ENCODE measurements at regions not wholly inside any gene's neighbourhood (a gene's known extent, or its start where the extent isn't known, plus 50 kb on each side); places are given as distances from the start of the nearest gene placed in this dataset.
"Not testable (repeated sequence)": the region's sequence is repeated elsewhere in the genome, so short reads cannot be mapped to it uniquely, and the experiment has no call there.

DNA sequence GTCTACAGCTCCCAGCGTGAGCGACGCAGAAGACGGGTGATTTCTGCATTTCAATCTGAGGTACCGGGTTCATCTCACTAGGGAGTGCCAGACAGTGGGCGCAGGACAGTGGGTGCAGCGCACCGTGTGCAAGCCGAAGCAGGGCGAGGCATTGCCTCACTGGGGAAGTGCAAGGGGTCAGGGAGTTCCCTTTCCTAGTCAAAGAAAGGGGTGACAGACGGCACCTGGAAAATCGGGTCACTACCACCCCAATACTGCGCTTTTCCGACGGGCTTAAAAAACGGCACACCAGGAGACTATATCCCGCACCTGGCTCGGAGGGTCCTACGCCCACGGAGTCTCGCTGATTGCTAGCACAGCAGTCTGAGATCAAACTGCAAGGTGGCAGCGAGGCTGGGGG lies 95.6 kb downstream of the GPX5 start:
- peak overlapping the region; percentile 47 for H3K4me3 ChIP-seq (ENCODE audit: low read depth, low read length)

DNA sequence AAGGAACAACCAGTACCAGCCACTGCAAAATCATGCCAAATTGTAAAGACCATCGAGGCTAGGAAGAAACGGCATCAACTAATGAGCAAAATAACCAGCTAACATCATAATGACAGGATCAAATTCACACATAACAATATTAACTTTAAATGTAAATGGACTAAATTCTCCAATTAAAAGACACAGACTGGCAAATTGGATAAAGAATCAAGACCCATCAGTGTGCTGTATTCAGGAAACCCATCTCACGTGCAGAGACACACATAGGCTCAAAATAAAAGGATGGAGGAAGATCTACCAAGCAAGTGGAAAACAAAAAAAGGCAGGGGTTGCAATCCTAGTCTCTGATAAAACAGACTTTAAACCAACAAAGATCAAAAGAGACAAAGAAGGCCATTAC lies 97.6 kb downstream of the GPX5 start:
- H3K4me3 ChIP-seq (ENCODE audit: low read depth, low read length) = not testable (repeated sequence)

DNA sequence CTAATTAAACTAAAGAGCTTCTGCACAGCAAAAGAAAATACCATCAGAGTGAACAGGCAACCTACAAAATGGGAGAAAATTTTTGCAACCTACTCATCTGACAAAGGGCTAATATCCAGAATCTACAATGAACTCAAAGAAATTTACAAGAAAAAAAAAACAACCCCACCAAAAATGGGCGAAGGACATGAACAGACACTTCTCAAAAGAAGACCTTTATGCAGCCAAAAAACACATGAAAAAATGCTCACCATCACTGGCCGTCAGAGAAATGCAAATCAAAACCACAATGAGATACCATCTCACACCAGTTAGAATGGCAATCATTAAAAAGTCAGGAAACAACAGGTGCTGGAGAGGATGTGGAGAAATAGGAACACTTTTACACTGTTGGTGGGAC lies 100.7 kb downstream of the GPX5 start:
- H3K4me3 ChIP-seq (ENCODE audit: low read depth, low read length) = not testable (repeated sequence)

DNA sequence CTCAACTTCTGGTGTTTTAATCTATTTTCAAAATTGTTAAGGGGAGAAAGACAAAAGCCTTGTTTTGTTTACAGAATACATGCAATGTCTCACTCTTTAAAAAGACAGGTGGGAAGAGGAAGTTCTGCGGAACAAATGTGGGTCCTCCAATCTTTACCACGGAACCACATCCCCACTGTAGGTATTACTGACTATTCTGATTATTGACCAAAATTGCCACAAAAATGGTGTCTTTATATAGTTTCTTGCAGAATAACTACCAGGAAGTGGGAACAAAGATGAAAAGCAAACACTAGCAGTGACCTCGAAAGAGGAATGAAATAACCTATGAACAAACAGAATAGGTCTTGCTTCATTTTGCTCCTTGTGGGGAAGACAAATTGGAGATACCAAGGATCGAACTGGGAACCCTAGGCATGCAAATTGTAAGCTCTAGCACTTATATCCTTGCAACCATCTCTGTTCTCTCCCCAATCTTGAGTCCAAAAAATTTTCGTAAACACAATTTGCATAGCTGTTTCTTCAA lies 106.7 kb downstream of the GPX5 start:
- H3K4me3 ChIP-seq (ENCODE audit: low read depth, low read length) = no peak overlapping the region

DNA sequence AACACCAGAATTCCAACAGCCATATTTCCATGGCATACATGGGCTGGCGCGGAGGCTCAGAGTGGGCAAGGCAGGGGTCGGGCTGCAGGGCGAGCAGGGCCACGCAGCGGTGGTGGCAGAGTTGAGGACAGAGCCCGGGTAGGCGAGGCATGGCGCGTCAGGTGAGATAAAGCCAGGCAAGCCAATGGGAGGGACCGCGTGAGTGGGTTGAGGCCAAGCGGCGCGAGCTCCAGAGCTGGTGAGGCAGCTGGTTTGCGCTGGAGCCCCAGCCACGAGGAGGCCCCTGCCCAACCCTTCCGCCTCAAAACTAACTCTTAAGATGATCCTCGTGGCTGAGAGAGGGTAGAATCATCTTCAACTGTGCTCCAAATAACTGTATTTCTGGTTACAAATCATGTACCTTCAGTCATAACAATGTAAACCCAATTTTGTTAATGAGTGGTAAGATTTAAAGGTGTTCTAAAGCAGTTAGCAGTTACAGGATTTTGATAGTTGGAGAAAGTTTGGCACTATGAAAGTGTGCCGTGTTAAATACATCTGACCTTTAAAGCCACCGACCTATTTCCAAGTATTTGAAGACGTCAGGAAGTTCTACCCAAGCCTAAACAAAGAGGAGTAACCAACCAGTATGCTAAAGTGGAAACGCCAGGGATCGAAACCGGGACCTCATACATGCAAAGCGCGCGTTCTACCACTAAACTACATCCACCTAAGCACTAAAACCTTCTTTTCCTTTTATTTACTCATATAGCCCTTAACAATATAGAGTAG lies 107.9 kb downstream of the GPX5 start:
- peak overlapping the region; percentile 47 for H3K4me3 ChIP-seq (ENCODE audit: low read depth, low read length)

DNA sequence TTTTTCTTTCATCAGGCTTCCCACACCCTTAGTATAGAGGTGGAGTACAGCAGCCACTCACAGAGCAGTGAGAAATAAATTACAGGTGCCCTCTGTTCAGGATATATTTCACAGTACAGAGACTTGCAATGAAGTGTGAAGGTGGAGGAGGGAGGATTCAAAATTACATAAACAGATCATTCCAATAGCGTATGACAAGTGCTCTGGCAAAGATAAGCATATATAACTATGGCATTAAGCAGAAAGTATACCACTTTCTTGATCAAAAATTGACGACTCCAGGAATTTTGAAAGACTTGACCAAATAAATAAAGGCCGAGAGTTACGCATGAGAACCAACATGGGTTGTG lies 108.7 kb downstream of the GPX5 start:
- peak overlapping the region; percentile 47 for H3K4me3 ChIP-seq (ENCODE audit: low read depth, low read length)

DNA sequence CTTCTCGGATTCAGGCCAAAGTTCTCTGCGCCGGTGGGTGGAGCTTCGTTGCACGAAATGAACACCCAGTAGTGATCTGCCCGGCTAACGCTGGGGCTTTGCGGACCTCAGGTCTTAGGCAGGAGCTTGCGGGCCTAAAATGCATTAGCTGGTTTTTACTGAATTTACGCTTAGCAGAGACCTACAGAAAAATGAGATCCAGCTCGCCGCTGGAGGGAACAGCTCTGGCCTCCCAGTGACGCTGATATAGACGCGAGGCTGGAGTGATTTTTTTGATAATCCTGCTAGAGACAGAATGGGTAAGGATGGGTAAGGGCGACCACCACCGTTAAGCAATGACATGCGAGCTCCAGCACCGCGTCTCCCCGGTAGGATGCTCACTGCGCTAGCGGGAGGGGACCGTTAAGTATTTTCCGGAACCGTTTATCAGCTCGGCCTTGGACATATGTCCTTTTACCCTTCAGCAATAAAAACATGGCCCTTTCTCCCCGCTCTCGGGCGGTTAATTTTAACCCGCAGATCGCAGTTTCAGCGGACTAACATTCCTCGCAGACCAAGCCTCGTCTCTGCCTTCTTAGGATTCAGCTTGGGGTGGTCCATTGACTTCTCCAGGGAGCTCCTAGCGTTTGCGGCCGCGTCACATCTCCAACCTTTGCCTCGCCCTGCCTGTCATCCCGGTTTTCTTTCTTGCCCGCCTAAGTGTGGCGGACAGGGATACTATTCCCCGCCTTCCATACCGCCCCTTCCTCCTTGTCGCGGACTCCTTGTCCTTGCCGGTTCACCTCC lies 109.3 kb downstream of the GPX5 start:
- peak overlapping the region; percentile 47 for H3K4me3 ChIP-seq (ENCODE audit: low read depth, low read length)

DNA sequence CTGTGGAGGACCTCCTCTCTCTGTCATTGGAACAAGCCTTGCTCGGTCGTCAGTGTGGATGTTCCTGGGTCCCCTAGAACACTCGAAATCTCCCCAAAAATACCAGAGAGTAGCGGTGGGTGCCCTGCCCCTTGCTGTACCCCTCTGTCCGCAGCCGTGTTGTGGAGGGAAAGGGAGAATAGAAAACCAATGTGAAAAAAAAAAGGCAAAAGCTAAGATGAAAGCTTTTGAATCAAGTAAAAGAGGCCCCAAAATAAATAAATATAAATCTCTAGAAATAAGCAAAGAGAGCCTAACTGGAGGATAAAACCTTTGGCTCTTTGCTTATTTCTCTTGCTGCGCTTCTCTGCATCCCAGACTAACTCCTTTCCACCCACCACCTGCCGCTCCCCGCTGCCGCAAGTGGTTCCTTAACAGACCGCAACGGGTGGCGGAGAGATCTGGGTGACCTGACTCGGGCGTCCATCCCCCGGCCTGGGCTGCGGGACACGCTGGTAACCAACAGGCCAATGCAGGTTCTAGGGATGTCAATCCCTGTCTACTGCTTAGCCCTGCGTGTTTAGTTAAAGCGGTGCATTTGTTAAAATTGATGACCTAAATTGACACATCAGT lies 110.0 kb downstream of the GPX5 start:
- peak overlapping the region; percentile 47 for H3K4me3 ChIP-seq (ENCODE audit: low read depth, low read length)

DNA sequence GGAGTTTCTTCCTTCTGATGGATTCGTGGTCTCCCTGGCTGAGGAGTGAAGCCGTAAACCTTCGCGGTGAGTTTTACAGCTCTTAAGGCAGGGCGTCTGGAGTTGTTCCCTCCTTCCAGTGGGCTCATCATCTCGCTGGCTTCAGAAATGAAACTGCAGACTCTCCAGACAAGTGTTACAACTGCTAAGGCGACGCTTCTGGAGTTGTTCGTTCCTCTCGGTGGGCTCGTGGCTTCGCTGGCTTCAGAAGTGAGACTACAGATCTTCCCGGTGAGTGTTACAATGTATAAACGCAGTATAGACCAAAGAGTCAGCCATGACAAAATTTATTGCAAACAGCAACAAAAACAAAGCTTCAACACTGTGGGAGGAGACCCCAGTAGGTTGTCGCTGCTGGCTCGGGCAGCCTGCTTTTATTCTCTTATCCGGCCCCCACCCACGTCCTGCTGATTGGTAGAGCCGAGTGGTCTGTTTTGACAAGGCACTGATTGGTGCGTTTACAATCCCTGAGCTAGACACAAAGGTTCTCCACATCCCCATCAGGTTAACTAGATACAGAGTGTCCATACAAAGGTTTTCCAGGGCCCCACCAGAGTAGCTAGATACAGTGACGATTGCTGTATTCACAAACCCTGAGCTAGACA lies 113.2 kb downstream of the GPX5 start:
- no peak overlapping the region for H3K4me3 ChIP-seq (ENCODE audit: low read depth, low read length)

DNA sequence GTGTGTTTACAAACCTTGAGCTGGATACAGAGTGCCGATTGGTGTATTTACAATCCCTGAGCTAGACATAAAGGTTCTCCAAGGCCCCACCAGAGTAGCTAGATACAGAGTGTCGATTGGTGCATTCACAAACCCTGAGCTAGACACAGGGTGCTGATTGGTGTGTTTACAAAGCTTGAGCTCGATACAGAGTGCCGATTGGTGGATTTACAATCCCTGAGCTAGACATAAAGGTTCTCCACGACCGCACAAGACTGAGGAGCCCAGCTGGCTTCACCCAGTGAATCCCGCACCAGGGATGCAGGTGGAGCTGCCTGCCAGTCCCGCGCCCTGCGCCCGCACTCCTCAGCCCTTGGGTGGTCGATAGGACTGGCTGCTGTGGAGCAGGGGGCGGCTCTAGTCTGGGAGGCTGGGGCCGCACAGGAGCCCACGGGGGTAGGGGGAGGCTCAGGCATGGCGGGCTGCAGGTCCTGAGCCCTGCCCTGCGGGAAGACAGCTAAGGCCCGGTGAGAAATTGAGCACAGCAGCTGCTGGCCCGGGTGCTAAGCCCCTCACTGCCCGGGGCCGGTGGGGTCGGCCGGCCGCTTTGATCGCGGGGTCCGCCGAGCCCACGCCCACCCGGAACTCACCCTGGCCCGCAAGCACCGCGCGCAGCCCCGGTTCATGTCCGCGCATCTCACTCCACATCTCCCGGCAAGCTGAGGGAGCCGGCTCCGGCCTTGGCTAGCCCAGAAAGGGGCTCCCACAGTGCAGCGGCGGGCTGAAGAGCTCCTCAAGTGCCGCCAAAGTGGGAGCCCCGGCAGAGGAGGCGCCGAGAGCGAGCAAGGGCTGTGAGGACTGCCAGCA lies 114.0 kb downstream of the GPX5 start:
- H3K4me3 ChIP-seq (ENCODE audit: low read depth, low read length) = not testable (repeated sequence)

DNA sequence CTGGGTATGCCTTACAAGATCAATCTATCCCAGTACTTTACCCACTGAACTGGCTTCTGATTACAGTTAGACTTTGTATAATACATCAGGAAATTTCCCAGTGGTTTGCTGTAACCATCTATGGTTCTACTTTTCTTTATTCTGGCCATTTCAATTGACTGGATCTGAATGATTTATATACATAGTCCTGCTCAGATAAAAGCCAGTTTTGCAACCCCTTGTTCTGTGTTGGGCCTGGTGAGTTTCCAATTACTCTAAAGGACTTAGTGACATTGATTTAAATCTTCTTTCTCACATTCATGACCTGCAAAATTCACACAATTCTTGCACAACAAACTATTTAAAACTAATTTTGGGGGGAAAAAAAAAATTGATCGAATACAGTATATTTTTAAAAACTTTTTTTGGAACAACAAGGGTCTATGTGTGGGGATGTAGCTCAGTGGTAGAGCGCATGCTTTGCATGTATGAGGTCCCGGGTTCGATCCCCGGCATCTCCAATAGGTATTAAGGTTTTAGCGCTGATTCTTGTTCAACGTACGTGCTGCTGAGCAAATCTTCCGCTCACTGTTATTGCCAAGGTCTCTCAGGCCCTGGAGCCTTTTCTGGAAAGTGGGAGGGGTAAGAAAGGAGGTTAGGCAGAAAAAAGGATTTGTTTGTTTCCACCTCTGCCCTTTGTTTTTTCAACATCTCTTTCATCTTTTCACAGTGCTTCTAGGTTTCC lies 117.5 kb downstream of the GPX5 start:
- H3K4me3 ChIP-seq (ENCODE audit: low read depth, low read length) = no peak overlapping the region

DNA sequence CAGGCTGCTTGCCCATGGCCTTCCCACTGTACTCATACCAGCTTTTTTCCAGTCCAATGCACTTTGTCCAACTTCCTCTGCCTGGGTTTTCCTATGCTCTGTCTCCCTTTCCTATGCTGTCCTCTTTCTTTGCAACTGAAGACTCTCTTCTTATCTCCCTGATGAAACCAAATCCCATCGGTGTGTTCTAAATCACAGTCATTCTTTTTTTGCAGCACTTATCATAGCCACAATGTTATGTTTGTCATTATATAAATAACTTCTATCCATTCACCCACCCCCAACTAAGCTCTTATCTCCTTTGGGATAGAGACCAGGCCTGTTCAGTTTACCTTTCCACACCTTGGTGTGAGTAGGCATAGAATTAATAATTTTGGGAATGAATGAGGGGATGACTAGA lies 121.0 kb downstream of the GPX5 start:
- no peak overlapping the region for H3K4me3 ChIP-seq (ENCODE audit: low read depth, low read length)

DNA sequence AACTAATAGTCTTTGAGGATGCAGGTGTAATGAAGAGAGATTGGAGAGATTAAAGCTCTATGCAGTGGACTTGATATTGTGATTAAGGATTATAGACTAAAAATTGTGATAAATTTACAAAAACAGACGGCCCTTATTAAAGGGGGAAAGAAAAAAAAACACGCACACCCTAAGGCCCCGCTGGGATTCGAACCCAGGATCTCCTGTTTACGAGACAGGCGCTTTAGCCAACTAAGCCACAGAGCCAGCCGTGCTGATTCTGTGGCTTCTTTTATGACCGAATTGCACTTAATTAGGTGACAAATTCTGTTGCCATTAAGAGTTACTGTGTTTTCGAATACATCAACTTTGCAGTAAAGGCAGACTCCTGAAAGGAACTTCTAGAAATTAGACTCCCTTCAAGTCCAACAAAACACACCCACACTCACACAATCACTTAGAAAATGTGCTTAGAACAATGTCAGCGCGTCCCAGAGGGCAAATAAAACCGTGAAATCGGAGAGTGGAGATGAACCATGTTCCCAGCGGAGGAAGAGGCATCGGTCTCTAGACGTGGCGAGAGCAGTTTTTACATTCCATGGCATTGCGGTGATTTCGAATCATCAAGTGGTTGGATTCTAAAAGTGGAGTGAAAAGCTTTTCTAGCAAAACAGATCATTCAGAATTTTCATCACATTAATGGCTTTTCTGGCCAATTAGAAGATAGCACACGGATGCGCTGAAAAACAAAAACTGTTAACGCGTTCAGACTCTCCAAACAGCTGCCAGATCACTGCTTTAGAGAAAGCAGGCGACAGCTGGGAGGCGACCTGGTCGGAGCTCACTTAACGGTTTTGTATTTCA lies 122.6 kb downstream of the GPX5 start:
- peak overlapping the region; percentile 92 for H3K4me3 ChIP-seq (ENCODE audit: low read depth, low read length)

DNA sequence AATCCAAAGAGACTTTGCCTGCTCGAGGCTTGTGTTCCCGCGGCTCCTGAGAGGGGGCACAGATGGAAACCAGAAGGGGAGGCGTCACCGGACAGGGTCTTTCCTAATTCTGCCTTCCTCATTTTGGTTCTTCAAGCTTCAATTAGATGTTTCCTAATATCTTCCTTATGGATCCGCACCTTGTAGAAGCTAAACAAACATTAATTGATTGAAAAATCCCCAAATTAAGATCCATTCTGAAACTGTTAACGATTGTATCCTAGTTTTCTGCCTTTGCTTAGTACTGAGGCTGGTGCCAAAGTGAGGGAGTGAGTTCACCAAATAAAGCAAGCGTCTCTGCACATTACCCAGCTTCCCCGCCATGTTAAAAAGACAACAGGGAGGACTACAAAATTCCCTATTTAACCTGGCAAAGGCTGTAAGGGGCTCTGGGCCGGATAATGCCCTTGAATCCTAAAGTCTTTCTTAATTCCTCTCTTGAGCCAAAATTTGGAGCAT lies 123.2 kb downstream of the GPX5 start:
- peak overlapping the region; percentile 92 for H3K4me3 ChIP-seq (ENCODE audit: low read depth, low read length)

DNA sequence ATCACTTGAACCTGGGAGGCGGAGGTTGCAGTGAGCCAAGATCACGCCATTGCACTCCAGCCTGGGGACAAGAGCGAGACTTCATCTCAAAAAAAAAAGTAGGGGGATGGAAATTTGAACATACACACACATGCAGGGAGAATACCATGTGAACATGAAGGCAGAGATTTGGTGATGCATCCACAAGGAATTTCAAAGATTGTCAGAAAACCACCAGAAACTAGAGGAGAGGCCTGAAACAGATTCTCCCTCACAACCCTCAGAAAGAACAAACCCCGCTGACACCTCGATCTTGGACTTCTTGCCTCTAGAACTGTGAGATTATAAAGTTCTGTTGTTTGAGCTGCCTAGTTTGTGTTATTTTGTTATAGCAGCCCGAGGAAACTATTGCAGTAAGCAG lies 125.5 kb downstream of the GPX5 start:
- H3K4me3 ChIP-seq (ENCODE audit: low read depth, low read length) = no peak overlapping the region

DNA sequence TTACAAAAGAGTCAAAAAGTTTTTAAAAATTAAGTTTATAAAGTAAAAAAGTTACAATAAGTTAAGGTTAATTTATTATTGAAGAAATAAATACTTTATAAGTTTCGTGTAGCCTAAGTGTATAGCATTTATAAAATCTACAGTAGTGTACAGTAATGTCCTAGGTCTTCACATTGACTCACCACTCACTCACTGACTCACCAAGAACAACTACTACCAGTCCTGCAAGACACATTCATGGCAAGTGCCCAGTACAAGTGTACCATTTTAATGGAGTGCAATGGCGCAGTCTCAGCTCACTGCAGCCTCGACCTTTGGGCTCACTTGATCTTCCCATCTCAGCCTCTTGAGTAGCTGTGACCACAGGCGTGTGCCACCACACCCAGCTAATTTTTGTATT lies 128.2 kb downstream of the GPX5 start:
- H3K4me3 ChIP-seq (ENCODE audit: low read depth, low read length) = no peak overlapping the region

DNA sequence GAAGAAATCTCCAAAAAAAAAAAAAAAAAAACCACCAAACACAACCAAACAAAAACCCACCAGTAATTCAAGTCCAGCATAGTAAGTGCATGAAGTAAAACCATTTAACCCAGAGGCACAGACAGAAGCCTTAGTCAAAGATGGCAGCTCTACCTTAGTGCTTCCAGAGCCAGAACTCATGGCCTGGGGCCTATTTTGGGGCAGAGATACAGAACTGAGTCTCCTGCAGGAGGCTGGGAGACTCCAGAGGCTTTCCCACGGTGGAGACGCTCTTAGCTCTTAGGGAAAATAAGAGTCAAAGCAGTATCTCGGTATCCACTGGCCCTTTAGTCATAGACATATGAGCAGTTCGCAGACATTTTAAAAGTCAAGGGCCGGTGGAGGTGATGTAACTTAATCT lies 129.5 kb downstream of the GPX5 start:
- no peak overlapping the region for H3K4me3 ChIP-seq (ENCODE audit: low read depth, low read length)

DNA sequence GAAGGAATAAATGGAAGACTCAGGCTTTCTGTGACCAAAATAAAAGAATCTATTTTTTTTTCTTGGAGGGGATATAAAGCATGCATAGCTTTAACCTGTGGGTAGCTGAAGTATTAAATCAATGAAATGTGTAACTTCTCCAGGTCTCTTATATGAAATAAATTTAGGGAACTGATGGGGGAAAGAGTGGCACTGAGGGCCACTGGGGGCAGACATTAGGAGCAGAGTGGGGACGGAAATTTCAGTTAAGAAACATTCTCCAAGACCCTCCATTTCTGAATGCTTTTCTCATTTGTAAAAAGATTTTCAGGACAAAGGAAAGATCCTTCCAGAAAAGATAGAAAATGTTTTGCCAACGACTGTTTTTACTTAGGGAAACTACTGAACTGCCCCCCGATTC lies 131.0 kb downstream of the GPX5 start:
- peak overlapping the region; percentile 77 for H3K4me3 ChIP-seq (ENCODE audit: low read depth, low read length)

DNA sequence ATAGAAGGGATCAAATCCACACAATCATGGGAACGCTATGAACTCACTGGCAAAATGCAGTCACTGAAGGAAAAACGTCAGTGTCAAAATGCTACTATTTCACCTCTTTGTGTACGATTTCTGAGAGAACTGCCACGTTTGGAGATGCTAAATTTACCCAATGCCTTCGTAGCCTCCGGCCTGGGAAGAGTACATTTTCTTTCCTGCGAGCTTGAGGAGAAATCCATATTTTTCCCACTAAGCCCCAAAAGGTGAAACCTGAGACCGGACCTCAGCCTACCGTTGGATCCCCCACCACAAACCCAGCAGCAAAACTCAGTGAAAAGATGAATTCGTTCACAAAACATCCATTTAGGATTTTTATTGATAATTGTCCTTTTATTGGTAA lies 131.7 kb downstream of the GPX5 start:
- peak overlapping the region; percentile 77 for H3K4me3 ChIP-seq (ENCODE audit: low read depth, low read length)

All from iPS-11a (cell line).